Prostate gland (tissue), 2 donors: ENCODE measurements at regions not wholly inside any gene's neighbourhood (a gene's known extent, or its start where the extent isn't known, plus 50 kb on each side); places are given as distances from the start of the nearest gene placed in this dataset.

Experiments
- POLR2AphosphoS5 ChIP-seq: sonication (generic); formaldehyde crosslinking; IDR thresholded peaks from one replicate; pipeline ENCODE4 v1.6.1; 2017; ENCODE audit warnings: antibody characterized with exemption
- TF ChIP-seq, protein P1 (sequence below), 4 experiments: fragments of 200-600 bp in 2 of 4; fragments of 450-650 bp in 2 of 4; sonication (generic) in 2 of 4; IDR thresholded peaks; 1 replicate in 3 of 4; 2 replicates in 1 of 4; pipeline ENCODE4 v1.5.1; 2016 to 2019; ENCODE audit warnings: antibody characterized with exemption in 4 of 4, mild to moderate bottlenecking in 2 of 4, moderate library complexity in 2 of 4

DNA sequence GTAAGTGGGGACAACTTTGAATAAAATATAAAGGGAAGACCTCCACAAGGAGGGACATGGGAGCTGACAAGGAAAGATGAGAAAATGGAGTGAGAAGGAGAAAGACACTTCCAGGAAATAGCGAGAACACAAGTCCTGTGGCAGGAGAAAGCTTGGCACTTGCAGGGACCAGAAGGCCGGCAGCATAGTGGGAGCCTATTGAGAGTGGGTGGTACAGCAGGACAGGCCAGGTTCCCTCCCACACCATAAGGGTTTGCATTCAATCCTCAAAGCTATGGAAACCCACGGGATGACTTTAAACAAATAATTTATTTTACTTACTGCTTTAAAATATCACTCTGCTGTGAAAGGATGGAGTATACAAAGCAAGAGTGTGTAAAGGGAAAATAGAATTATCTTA, 173.2 kb upstream of the ELL2 start:
- TF ChIP-seq, protein P1, sequence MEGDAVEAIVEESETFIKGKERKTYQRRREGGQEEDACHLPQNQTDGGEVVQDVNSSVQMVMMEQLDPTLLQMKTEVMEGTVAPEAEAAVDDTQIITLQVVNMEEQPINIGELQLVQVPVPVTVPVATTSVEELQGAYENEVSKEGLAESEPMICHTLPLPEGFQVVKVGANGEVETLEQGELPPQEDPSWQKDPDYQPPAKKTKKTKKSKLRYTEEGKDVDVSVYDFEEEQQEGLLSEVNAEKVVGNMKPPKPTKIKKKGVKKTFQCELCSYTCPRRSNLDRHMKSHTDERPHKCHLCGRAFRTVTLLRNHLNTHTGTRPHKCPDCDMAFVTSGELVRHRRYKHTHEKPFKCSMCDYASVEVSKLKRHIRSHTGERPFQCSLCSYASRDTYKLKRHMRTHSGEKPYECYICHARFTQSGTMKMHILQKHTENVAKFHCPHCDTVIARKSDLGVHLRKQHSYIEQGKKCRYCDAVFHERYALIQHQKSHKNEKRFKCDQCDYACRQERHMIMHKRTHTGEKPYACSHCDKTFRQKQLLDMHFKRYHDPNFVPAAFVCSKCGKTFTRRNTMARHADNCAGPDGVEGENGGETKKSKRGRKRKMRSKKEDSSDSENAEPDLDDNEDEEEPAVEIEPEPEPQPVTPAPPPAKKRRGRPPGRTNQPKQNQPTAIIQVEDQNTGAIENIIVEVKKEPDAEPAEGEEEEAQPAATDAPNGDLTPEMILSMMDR (IDR thresholded peaks at IDR 0.05), result no peak
- no peak for TF ChIP-seq POLR2AphosphoS5
